MM.1S (cell line): ENCODE measurements at regions not wholly inside any gene's neighbourhood (a gene's known extent, or its start where the extent isn't known, plus 50 kb on each side); places are given as distances from the start of the nearest gene placed in this dataset.

Experiments used
- CTCF ChIP-seq: fragments of 300-600 bp; sonication (generic); IDR thresholded peaks from 2 replicates; pipeline ENCODE4 v1.5.1; 2016; ENCODE audit warnings: antibody characterized with exemption, low read length, mixed read lengths
- EZH2phosphoT487 ChIP-seq: fragments of 300-600 bp; sonication (generic); IDR thresholded peaks from 2 replicates; pipeline ENCODE4 v1.6.1; 2018; ENCODE audit warnings: antibody characterized with exemption, low read length

GRCh38 chr12:84702001-84702400, 210.6 kb downstream of the SLC6A15 start:
- TF ChIP-seq CTCF, result no peak
- TF ChIP-seq EZH2phosphoT487, result no peak
